Uterus (tissue), 2 donors: ENCODE measurements at regions not wholly inside any gene's neighbourhood (a gene's known extent, or its start where the extent isn't known, plus 50 kb on each side); places are given as distances from the start of the nearest gene placed in this dataset.

Source experiments
- CTCF ChIP-seq, 4 experiments: fragments of 200-600 bp in 2 of 4; fragments of 450-650 bp in 2 of 4; sonication (generic) in 2 of 4; IDR thresholded peaks; one replicate each; pipeline ENCODE4 v1.5.1; 2016 to 2019; ENCODE audit warnings: antibody characterized with exemption in 4 of 4, mild to moderate bottlenecking in 2 of 4, moderate library complexity in 1 of 4
- POLR2A ChIP-seq, 2 donors: fragments of 450-650 bp; IDR thresholded peaks; one replicate each; pipeline ENCODE4 v1.6.1; 2016; ENCODE audit warnings: antibody characterized with exemption in 2 of 2, mild to moderate bottlenecking in 1 of 2, moderate library complexity in 1 of 2

GRCh38 chr12:125284087-125284486 lies 218.9 kb downstream of the AACS start:
- TF ChIP-seq CTCF (IDR thresholded peaks at IDR 0.05) (no peak), POLR2A (IDR thresholded peaks at IDR 0.05) (no peak)
